Skeletal muscle tissue (tissue), 3 donors: ENCODE measurements at regions not wholly inside any gene's neighbourhood (a gene's known extent, or its start where the extent isn't known, plus 50 kb on each side); places are given as distances from the start of the nearest gene placed in this dataset.
"Not testable (repeated sequence)": the region's sequence is repeated elsewhere in the genome, so short reads cannot be mapped to it uniquely, and the experiment has no call there.

Experiments used
- H3K27ac ChIP-seq: one replicate; pipeline ENCODE4 v1.7.0; 2013; ENCODE audit warnings: mild to moderate bottlenecking, low read depth, low read length, inconsistent platforms
- H3K27me3 ChIP-seq, 3 donors: one replicate each; pipeline ENCODE4 v1.7.0; 2013; ENCODE audit warnings: low read length in 3 of 3; ENCODE audit not compliant: control insufficient read depth in 3 of 3, insufficient read depth in 3 of 3
- H3K36me3 ChIP-seq, 3 donors: one replicate each; pipeline ENCODE4 v1.7.0; 2013; ENCODE audit warnings: low read length in 3 of 3; ENCODE audit not compliant: control insufficient read depth in 3 of 3, insufficient read depth in 3 of 3
- H3K4me1 ChIP-seq, 3 donors: one replicate each; pipeline ENCODE4 v1.7.0; 2013; ENCODE audit warnings: low read length in 3 of 3, mild to moderate bottlenecking in 3 of 3; ENCODE audit not compliant: control insufficient read depth in 3 of 3, insufficient read depth in 3 of 3
- H3K4me3 ChIP-seq, 3 donors: one replicate each; pipeline ENCODE4 v1.7.0; 2013; ENCODE audit warnings: low read length in 3 of 3
- H3K9ac ChIP-seq, 3 donors: one replicate each; pipeline ENCODE4 v1.7.0; 2013; ENCODE audit warnings: low read length in 3 of 3, mild to moderate bottlenecking in 3 of 3, moderate library complexity in 2 of 3, low read depth in 1 of 3
- H3K9me3 ChIP-seq, 3 donors: one replicate each; pipeline ENCODE4 v1.7.0; 2013; ENCODE audit warnings: low read length in 3 of 3; ENCODE audit not compliant: control insufficient read depth in 3 of 3
- donor health status: Osteomylitis.

DNA sequence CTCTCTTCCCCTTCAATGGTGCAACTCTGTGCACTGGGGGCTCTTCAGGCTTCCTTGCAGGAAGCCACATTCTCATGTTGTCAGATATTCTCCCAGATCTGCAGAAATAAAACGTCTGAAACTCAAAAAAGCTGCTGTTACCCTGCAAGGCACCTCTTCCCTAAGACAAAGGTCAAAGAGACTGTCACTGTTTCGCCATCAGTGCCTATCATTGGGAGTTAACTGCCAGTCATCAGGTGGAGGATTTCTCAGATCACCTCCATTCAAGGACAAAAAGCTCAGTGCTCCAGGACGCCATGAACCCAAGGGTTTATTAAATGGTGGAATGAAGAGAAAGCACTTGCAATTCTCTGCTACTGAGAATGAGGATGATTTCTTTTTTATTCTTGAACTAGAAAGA is 144.6 kb upstream of the PALS2 start:
- H3K36me3 ChIP-seq, result no peaks in the 10 kb centered on the region
- H3K4me1 ChIP-seq, result no peaks in the 10 kb centered on the region
- no peak overlapping the region for H3K9ac ChIP-seq
- no peak overlapping the region for H3K4me3 ChIP-seq
- H3K9me3 ChIP-seq, result peaks cover 2 to 5% (median 4%) of the 10 kb centered on the region in 3 donors
- no peaks in the 10 kb centered on the region for H3K27me3 ChIP-seq
- no peak overlapping the region for H3K27ac ChIP-seq

- Histone ChIP-seq H3K4me3 (no peak overlapping the region), H3K9ac (no peak overlapping the region), H3K27ac (no peak overlapping the region), H3K9me3 (peaks cover 0 to 3% (median 2%) of the 10 kb centered on the region in 3 donors), H3K4me1 (no peaks in the 10 kb centered on the region), H3K27me3 (no peaks in the 10 kb centered on the region), H3K36me3 (no peaks in the 10 kb centered on the region)
Measured at GRCh38 chr7:24432677-24433076, 140.6 kb upstream of the PALS2 start.

- peaks cover 0 to 3% (median 2%) of the 10 kb centered on the region in 3 donors for H3K9me3 ChIP-seq
- no peaks in the 10 kb centered on the region for H3K27me3 ChIP-seq
- H3K36me3 ChIP-seq, result no peaks in the 10 kb centered on the region
- H3K9ac ChIP-seq, result no peak overlapping the region
- no peak overlapping the region for H3K4me3 ChIP-seq
- no peaks in the 10 kb centered on the region for H3K4me1 ChIP-seq
- H3K27ac ChIP-seq, result no peak overlapping the region
Measured at GRCh38 chr7:24434972-24435371, 138.3 kb upstream of the PALS2 start.

- no peak overlapping the region for H3K4me3 ChIP-seq
- H3K27ac ChIP-seq, result no peak overlapping the region
- H3K27me3 ChIP-seq, result no peaks in the 10 kb centered on the region
- no peaks in the 10 kb centered on the region for H3K4me1 ChIP-seq
- H3K36me3 ChIP-seq, result no peaks in the 10 kb centered on the region
- no peak overlapping the region for H3K9ac ChIP-seq
- H3K9me3 ChIP-seq, result peaks cover 0 to 3% (median 2%) of the 10 kb centered on the region in 3 donors
Measured at GRCh38 chr7:24436131-24436920, 136.9 kb upstream of the PALS2 start.

DNA sequence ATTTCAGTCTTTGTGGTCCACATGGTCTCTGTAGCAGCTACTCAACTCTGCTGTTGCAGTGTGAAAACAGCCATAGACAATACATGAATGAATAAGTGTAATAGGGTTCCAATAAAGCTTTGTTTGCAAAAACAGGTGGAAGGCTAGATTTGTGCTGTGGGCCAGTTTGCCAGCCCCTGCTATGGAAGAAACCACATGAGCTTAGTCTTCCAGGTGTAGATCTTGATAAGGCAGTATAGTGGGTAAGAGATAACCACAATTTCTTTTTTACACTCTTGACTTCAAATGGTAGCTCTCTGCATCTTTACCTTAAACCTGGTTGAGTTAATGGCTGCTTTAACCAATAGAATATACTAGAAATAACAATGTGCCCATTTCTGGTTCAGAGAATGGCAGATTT is 135.0 kb upstream of the PALS2 start:
- Histone ChIP-seq H3K9ac (no peak overlapping the region), H3K27ac (no peak overlapping the region), H3K27me3 (no peaks in the 10 kb centered on the region), H3K4me3 (no peak overlapping the region), H3K4me1 (peaks cover 0 to 6% (median 4%) of the 10 kb centered on the region in 3 donors), H3K9me3 (peaks cover 0 to 3% (median 2%) of the 10 kb centered on the region in 3 donors), H3K36me3 (no peaks in the 10 kb centered on the region)

GRCh38 chr7:24439104-24439503 is 134.1 kb upstream of the PALS2 start:
- not testable (repeated sequence) for H3K9ac ChIP-seq, H3K36me3 ChIP-seq, H3K27me3 ChIP-seq, H3K27ac ChIP-seq, H3K4me3 ChIP-seq, H3K9me3 ChIP-seq, H3K4me1 ChIP-seq

GRCh38 chr7:24440892-24441291 is 132.4 kb upstream of the PALS2 start:
- Histone ChIP-seq H3K4me1 (peaks cover 0 to 6% (median 4%) of the 10 kb centered on the region in 3 donors), H3K27ac (no peak overlapping the region), H3K36me3 (no peaks in the 10 kb centered on the region), H3K27me3 (no peaks in the 10 kb centered on the region), H3K9ac (no peak overlapping the region), H3K4me3 (no peak overlapping the region), H3K9me3 (peaks cover 0 to 3% (median 2%) of the 10 kb centered on the region in 3 donors)

- no peaks in the 10 kb centered on the region for H3K27me3 ChIP-seq
- H3K27ac ChIP-seq, result no peak overlapping the region
- peaks cover 0 to 6% (median 4%) of the 10 kb centered on the region in 3 donors for H3K4me1 ChIP-seq
- H3K4me3 ChIP-seq, result peak overlapping the region in 1 of 3 donors; percentile 1
- H3K9ac ChIP-seq, result no peak overlapping the region
- peaks cover 0 to 3% (median 0%) of the 10 kb centered on the region in 3 donors for H3K9me3 ChIP-seq
- H3K36me3 ChIP-seq, result no peaks in the 10 kb centered on the region
Measured at GRCh38 chr7:24441314-24442027, 131.8 kb upstream of the PALS2 start.

DNA sequence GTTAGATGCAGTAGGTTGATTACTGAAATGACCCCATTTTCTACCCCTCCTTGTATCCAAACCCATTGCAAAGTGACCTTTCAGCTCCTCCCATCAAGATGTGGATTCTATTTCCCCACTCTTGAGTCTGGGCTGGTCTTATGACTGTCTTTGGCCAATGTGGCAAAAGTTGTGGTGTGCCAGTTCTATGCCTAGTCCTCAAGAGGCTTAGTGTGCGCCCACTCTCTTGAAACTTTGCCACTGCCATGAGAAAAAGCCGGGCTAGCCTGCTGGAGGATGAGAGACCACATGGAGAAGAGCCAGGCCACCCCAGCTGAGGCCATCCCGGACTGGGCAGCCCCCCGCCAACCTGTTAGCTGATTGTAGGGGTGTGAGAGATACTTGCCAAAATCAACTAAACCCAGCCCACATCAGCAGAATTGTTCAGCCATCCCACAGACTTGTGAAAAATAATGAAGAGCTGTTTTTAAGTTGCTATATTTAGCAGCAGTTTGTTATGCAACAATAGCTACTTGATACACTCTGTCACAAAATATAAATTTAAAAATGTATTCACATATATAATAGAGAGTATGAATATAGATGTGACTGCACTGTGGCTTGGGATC is 131.0 kb upstream of the PALS2 start:
- Histone ChIP-seq H3K4me3 (peak overlapping the region in 1 of 3 donors; percentile 1), H3K36me3 (no peaks in the 10 kb centered on the region), H3K27ac (no peak overlapping the region), H3K9ac (no peak overlapping the region), H3K27me3 (no peaks in the 10 kb centered on the region), H3K9me3 (no peaks in the 10 kb centered on the region), H3K4me1 (peaks cover 0 to 6% (median 4%) of the 10 kb centered on the region in 3 donors)
